ENCODE measurements at regions not wholly inside any gene's neighbourhood (a gene's known extent, or its start where the extent isn't known, plus 50 kb on each side); places are given as distances from the start of the nearest gene placed in this dataset.

DNA sequence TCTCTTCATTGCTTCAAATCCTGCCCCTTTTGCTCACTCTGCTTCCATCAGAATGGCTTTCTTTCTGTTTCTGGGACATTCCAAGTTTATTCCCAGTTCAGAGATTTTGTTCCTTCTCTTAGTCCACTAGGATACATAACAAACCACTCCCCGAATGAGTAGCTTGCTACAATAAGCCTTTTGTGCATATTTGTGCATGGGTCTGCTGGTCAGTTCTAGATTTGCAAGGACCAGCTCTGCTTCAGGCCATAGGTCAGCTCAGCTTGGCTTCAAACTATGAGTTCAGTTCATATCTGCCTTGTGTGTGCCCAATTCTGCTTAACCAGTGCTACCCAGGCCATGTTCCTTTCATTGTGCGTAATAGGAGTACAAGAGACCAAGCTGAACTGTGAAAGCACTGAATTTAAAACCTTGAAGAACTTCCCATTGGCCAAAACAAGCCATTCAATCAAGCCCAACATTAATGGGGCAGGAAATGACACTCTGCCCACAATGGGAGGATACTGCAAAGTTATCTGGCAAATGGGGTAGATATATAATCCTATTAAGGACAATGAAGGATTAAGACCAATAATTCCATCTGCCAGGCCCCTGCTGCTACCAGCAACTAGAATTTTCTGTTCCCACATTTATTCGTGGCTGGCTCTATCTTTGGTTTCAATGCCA is 328.8 kb downstream of the PRELID2 start:
- DNase-seq, result no peak

DNA sequence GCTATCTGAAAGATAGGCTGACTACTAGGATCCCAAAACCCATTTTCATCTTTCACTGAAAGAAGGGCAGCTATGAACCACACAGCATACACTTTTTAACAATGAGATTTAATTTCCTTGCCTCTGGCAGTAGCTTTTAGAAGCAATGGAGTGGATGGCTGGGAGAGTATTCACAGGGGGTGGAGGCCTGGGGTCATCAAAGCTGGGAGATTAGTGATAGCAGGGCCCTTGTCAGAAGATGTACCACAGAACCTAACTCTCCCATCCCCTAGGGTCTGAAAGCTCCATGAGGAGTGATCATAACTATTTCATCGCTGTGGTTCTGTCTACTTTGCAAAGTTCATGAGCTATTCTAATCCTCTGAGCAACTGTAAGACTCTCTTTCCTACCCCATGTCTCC is 332.2 kb downstream of the PRELID2 start:
- DNase-seq, result no peak

DNA sequence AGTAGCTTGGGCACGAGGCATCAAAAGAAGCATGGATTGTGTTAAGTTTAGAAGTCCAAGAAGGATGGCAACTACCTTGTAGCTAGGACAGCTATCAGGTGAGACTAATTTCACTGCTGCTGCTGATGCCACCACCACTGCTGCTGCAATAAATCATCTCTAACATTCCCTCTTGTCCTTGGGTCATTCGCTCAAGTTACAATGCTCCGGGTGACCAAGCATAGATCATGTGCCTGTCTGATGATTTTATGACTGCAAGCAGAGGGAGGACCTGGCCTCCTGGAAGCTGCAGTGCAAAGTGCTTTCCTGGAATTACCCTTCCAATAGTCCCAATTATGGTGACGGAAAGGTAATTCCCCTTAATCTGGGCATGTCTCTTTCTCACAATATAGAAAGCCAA is 334.4 kb downstream of the PRELID2 start:
- DNase-seq, result no peak

DNA sequence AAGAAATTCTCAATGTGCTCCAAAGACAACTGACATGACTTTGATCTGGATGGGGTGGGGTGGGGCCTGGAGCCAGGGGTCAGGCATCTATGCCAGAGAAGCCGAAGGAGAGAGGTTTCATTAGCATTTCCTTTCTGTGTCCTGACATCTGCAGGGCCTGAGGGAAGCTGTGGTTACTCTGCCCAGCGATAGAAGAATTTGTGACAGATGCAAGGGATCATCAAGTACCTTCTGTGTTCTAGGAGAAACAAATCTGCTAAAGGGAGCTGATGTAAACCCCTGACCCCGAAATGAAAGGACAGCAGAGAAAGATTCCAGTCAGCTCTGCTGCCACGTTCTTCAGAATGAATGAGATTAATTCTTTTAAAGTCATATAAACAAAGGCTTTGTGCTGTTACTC is 335.7 kb downstream of the PRELID2 start:
- DNase-seq, result no peak

DNA sequence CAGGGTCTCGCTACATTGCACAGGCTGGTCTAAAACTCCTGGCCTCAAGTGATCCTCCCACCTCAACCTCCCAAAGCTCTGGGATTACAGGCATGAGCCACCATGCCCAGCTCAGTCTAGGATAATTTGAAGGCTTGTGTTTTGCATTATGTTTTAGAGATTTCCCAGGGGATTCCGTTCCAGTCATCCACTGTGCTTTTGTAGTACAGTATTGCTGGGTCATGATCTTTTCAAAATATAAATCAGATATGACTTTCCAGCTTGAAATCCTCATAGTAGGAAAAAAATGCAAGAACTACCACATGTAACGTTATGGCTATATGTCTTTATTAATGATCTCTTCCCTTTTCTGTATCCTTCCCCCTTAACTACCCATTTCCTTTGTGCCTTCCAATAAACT is 338.1 kb downstream of the PRELID2 start:
- no peak for DNase-seq

DNA sequence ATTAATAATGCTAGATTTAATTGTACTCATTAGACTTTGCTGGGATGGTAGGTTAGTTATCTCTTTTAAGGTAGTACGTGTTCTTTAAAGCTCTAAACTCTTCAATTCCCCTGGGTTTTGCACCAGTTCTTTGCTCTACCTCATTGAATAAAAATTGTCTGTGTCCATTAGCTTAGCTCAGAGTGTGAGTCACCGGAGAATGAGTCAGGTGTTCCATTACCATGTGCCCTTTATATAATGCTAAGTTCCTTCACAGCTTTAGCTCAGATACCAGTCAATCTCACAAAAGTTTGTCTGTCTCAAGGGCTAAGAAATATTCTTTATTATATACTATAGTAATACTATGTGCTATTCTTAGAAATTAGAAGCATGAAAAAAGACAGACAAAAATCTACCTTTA is 339.4 kb downstream of the PRELID2 start:
- DNase-seq, result peak; percentile 21

DNA sequence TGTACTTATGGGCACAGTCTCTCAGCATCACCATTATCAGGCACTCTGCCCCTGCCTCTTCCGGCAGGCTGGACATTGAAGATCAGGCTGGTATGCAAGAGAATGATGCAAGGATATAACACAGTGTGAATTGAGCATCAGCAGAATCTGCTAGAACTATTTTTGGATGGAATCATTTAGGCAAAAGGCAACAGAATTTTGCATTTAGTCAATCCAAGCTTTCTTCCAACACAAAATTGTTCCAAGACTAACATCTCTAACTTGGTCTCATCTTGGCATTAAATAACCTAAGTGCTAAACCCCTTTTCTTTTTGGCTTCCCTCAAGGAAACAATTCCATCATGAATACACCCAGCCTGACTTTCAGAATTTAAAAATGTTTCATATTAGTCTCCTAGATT is 339.9 kb downstream of the PRELID2 start:
- peak; percentile 11 for DNase-seq

DNA sequence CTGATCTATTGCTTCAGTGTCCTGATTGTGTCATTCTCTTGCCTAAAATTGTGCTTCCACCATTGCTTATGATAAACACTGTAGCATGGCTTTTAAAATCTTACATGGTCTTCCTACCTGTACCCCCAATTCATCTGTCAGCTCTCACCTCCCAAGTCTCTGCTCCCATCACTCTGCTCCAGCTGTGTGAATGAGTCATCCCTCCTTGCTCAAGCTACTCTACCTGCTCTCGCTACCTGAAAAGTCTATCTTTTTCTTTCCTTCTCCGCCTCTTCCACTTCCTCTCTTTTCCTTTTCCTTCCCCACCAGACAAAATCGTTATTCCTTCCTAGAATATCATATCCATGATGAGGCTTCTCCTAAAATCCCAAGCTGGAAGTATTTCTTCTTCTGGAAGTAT is 341.7 kb downstream of the PRELID2 start:
- DNase-seq, result no peak

DNA sequence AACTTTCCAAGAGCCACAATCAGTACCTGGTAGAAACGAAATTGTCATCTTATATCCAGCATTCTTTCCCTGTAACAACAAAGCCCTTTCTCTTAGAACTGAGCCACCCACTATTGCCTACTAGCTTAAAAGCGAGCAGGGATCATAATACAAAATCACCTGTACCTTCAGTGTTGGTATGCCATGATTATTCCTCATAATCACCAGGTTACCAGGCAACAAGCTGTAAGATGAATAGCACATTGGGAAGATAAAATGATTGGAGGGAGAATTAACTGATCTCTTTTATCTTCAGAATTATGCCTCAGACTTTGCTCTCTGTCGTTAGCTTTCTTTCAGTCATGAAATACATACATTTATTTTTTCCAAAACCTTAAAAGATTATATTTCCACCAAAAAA is 345.6 kb downstream of the PRELID2 start:
- DNase-seq, result no peak

DNA sequence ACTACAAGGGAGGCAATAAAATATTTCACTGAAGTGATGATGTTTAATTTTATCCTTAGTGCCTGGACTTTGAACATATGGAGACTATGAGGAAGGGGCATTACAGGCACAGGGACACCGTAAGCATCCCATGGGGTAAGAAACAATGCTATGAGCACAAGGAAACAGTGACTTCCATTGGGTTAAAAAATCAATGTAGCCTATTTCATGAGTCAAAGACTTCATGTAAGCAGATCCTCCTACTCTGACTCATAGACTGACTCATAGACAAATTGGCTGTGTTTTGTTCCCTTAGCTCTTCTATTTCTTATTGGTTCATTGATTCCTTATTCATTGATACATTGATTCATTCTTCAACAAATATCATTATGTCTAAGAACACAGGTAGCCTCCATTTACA is 351.0 kb downstream of the PRELID2 start:
- no peak for DNase-seq

DNA sequence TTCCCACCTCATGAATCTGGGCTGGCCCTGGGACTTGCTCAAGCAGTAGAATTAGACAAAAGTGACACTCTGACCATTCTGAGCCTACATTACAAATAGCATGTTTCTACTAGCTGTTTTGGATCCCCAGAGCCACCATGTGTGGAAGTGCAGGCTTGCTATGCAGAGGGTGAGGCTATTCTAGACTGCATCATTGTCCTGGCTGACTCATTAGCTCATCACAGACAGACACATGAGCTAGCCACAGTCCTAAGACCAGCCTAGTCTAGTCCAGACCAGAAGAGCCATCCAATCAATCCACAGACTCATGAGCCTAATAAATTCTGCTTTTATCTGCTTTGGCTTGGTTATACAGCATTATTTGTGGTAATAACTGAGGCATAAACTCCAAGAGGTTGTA is 351.9 kb downstream of the PRELID2 start:
- no peak for DNase-seq

DNA sequence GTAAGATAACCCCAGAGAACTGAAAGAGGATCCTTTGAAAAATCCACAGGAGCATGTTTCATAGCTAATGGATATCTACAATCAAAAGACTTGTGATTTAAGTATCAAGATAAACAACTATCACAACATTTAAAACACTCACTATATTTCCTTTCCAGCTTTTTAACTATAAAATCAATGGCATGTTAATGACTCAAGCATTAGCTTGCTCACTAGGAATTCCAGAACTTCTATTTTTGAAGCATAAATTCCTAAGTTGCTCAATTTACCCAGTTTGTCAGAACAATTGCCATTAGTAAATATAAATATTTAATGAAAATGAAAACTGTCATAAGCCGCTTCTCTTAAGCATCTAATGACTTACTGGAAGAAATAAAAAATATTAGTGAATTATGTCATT is 355.3 kb downstream of the PRELID2 start:
- DNase-seq, result no peak

DNA sequence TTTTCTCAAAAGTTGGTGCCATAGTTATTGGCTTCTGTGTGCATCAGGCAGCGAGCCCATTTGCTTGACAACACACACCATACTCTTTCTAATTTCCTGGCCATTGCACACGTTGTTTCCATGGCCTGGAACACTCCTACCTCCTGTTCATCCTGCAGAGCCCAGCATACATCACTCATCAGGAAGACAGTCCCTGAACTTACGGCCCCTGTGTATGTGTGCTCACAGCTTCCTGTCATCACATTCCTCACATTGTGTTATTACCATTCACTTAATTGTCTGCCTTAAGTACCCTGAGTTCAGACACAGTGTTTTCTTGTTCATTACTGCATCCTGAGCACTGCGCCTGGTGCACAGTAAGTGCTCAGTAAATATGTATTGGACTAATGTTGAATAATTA is 355.9 kb downstream of the PRELID2 start:
- no peak for DNase-seq

DNA sequence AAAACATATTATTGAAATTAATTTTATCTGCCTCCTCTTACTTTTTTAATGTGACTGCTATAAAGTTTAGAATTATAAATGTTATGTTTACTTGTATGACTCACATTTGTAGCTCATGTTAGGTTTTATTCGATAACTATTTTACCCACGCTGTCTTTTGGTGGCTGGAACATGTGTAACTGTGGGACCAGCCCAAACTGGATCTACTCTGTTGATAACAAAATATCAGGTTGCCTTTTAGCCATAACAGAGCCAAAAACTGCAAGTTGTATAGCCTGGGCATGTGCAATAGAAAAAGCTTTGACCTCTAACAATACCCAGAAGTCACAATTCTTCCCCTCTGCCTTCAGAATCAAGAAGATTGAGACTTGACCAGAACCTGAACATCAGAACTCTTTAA is 356.5 kb downstream of the PRELID2 start:
- DNase-seq, result no peak

DNA sequence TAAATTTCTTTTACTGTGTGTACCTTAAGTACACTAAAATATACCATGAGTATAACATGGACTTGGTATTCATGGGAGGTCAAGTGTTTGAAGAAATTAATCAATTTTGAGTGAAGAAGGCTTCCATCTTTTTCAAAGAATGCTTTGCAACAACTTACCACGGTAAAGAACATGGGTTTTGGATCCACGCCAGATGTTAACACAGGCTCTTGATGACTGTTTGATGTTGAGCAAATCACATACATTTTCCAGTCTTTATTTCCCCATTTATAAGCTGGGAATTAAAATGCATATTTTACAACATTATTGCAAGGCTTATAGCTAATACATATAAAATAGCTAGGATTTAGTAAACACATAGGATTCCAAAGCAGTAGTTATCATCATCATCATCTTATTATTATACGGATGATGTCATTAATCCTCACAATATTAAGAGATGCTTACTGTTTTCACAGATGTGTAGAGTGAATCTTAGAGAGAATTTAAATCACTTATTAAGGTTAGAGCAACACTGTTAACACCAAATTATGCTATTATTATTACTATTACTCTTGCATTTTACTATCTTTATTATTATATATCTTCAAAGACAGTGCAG is 362.0 kb downstream of the PRELID2 start:
- no peak for DNase-seq

DNA sequence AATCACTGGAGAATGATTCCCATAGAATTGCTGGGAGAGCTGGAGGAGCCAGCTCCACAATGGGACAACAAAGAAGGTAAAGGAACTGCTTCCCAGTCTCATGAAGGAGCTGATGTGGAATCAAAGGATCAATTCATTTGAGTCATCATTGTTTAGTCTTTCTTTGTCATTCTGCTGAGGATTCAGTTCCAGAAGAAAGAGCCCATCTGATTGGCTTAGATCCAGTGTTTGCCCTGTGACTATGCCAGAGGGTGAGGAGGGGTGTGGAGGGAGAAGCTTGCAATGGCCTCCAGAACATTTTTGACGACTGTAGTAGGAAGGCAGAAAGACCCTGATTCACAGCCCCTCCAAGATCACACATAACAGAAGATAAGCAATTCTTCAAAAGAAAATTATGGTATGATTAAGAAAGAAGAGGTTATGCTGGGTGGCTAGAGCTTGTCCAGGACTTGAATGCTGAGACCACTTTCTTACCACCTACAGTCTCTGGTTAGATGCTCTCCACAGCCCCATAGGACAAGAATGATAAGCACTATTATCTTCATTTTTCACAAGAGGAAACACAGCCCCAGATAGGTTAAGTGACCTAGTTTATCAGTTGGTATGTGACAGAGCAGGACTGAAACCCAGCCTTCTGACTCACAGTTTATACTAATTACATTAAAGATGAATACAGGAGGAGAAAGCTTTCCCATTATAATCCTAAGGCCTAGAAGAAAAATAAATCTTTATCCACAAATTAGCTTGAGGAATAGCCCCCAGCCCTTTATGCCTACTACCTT is 363.1 kb downstream of the PRELID2 start:
- no peak for DNase-seq

DNA sequence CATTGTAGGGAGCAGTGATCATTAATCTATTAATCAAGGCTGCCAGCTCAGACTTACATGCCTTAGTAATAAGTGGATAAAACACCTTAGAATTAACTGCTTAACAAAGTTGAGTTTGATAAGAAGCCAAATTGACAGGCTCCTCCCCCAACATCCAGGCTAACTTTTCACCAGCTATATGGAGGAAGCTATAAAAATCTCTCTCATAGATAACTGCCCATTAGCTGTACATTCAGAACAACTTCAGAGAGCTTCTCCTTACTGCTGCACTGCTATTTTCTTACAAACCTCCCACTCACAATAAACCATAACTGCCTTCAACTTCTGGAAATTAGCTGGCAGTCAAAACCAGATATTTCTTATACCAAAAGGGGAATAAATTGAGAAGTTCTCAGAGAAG is 364.1 kb downstream of the PRELID2 start:
- no peak for DNase-seq

DNA sequence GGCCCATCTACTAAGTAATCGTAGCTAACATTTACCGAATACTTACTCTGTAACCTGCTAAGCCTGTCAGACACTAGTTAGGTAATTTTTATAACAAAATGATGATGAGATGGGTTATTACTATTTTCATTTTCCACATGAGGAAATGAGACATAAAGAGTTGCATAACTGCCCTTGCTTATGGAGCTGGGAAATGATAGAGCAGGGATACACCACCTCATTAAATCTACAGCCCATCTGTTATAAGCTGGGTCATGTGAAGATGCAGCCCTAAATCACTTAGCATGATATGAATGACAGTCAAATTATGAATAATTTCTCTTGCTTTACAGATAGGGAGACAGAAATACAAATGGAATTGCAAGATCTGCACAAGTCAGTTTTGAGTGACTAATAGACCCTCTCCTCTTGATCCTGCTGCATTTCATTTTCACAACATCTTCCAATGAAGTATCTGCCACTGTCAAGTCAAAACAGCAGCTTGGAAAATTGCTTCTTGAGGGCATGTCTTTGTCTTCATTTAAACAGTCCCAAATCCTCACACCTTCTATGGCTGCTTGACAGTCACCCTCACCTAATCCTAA is 364.7 kb downstream of the PRELID2 start:
- no peak for DNase-seq

DNA sequence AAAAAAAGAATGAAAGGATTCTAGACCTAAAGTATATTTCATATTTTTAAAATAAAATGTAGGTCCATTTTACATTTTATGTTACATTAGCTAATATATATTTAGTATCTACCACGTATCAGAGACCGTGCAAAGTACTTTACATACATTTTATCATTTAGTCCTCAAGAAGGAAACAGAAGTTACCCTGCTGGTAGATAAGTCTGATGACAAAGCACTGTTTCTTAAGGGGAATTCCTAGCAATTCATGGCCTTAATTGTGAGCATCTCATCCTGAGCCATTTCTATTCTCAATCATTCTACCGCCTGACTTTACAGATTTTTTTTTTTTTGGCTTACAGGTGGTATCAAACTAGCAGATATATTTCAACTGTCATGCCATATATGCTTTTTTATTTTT is 367.7 kb downstream of the PRELID2 start:
- no peak for DNase-seq

DNA sequence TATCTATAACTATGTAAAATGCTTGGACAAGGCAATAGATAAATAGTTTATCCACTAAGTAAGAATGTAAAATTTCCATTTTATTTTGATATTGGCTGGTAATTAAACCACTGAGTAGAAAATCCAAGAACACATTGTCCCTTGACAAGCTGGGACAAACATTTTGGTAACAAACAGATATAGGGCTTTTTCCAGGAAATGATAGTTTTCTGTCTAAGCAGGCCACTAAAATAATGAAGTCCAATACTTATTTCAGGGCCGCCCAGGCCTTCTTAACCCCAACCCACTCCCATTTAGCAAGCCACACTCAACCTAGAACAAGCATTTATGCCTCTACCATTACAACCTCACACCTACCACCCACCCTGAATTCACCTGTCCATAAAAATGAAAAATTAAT is 368.6 kb downstream of the PRELID2 start:
- DNase-seq, result no peak

DNA sequence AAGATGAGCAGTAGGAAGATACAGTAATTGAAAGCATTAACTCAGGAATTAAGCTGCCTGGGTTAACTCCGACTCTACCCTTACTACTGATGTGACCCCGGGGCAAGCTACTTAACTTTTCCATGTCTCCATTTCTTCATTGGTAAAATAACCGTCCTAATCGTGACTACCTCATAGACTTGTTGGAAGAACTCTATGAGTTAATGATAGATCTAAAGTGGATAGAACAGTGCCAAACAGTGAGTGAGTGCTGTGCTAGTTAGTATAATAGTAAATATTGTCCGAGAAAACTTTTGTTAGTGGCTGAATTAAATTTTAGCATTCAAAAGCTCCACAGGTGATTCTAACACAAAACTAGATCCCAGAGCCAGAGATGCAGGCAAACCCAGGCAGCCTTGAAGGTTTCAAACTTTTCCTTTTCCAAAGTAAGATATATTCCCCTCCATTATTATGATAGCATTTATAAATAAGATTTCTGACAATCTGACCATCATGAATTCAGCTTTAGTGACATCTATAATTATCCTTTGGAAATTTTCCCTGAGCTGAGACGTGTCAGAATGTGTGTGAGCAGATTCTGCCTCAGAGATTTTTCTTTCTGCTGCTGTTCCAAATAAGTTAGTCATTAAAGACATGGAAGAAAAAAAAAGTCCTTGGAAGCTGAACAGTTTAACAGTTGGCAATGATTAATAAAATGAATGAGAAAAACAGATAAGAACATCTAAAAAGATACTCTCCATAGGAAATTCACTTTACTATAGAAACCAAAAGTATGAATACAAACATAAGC is 369.5 kb downstream of the PRELID2 start:
- DNase-seq, result no peak

DNA sequence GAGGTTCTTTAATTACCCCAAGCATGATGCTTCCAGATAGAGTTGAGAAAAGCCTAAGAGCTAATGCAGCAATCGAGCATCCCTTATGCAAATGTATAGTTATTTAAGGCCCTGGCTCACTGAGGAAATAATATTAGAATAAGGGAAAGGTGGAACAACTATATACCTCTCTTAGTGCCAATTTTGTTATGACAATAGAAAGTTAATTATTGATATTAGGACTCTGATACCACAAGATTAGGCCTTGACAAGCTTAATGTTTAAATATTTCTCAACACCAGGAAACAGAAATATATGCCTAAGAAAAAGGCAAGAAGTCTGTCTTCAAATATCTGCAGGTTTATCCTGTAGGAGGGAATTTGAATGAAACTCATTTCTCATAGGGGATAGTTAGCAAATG is 371.0 kb downstream of the PRELID2 start:
- DNase-seq, result no peak
